Tibial nerve (tissue), 4 donors: ENCODE measurements at regions not wholly inside any gene's neighbourhood (a gene's known extent, or its start where the extent isn't known, plus 50 kb on each side); places are given as distances from the start of the nearest gene placed in this dataset.

Experiments used
- CTCF ChIP-seq, 5 experiments: fragments of 200-600 bp in 3 of 5; fragments of 450-650 bp in 2 of 5; sonication (generic) in 3 of 5; IDR thresholded peaks; one replicate each; pipeline ENCODE4 v1.5.1; 2016 to 2019; ENCODE audit warnings: antibody characterized with exemption in 5 of 5, mild to moderate bottlenecking in 3 of 5, moderate library complexity in 2 of 5
- EP300 ChIP-seq, 2 donors: sonication (generic); formaldehyde crosslinking; IDR thresholded peaks; one replicate each; pipeline ENCODE4 v1.6.1; 2017; ENCODE audit warnings: antibody characterized with exemption in 2 of 2, mild to moderate bottlenecking in 1 of 2
- POLR2A ChIP-seq, 2 donors: fragments of 450-650 bp; IDR thresholded peaks; one replicate each; pipeline ENCODE4 v1.6.1; 2017; ENCODE audit warnings: antibody characterized with exemption in 2 of 2, mild to moderate bottlenecking in 2 of 2, moderate library complexity in 2 of 2

- TF ChIP-seq POLR2A (IDR thresholded peaks at IDR 0.05) (no peak), CTCF (IDR thresholded peaks at IDR 0.05) (no peak), EP300 (IDR thresholded peaks at IDR 0.05) (no peak)
Observed at GRCh38 chr21:28226563-28226962, 766.1 kb downstream of the LTN1 start.
